Fibroblast of pulmonary artery (primary cell): ENCODE measurements at regions not wholly inside any gene's neighbourhood (a gene's known extent, or its start where the extent isn't known, plus 50 kb on each side); places are given as distances from the start of the nearest gene placed in this dataset.

Source experiments
- DNase-seq: peaks from one replicate; pipeline ENCODE4 v3.0.0-alpha.2; 2010; ENCODE audit warnings: low read depth
- H3K4me3 ChIP-seq: replicated peaks from 2 replicates; pipeline ENCODE4 v1.5.1; 2011; ENCODE audit warnings: low read depth, mild to moderate bottlenecking, control low read depth, low read length, moderate library complexity
- TF ChIP-seq, protein P1 (sequence below): IDR thresholded peaks from 2 replicates; pipeline ENCODE4 v1.5.1; 2011; ENCODE audit warnings: mild to moderate bottlenecking, control low read depth, low read length, inconsistent platforms; ENCODE audit errors: missing control alignments

DNA sequence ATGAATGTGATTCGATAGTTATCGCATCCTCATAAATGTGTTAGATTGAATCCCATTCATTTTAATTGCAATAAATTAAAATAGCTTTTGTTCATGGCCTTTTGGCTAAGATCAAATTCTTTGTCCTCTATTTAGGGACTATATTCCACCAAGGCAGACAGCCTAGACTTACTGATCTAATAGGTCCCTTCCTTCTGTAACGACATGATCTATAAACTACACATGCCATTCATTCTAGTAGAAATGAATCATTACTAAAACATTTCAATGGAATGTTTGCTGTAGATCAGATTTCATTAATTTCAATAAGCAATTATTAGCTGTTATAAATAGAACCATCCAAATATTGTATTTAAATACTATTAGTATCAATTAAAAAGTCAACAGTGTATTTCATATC is 526.6 kb upstream of the KLHL1 start:
- TF ChIP-seq, protein P1, sequence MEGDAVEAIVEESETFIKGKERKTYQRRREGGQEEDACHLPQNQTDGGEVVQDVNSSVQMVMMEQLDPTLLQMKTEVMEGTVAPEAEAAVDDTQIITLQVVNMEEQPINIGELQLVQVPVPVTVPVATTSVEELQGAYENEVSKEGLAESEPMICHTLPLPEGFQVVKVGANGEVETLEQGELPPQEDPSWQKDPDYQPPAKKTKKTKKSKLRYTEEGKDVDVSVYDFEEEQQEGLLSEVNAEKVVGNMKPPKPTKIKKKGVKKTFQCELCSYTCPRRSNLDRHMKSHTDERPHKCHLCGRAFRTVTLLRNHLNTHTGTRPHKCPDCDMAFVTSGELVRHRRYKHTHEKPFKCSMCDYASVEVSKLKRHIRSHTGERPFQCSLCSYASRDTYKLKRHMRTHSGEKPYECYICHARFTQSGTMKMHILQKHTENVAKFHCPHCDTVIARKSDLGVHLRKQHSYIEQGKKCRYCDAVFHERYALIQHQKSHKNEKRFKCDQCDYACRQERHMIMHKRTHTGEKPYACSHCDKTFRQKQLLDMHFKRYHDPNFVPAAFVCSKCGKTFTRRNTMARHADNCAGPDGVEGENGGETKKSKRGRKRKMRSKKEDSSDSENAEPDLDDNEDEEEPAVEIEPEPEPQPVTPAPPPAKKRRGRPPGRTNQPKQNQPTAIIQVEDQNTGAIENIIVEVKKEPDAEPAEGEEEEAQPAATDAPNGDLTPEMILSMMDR: no peak
- H3K4me3 ChIP-seq: no peak overlapping the region
- no peak for DNase-seq

DNA sequence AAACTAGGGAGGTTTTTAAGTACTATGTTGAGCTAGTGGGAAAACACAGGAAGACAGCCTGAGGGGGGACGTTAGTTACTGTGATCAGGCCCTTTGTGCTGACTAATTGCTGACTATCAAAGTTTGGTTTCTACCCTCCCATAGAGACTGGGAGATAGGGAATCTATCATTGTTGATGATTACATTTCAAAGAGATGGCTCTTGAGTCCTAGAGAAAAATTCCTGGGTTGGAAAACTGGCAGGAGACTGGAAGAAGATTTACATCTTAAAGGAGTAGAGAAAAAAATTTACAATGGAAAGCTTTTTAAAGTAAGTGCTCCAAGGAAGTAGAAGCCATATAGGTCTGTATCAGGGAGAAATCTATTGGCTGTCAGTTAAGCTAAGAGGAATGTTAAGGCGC is 522.0 kb upstream of the KLHL1 start:
- DNase-seq: no peak
- H3K4me3 ChIP-seq: no peak overlapping the region
- TF ChIP-seq, protein P1: no peak

DNA sequence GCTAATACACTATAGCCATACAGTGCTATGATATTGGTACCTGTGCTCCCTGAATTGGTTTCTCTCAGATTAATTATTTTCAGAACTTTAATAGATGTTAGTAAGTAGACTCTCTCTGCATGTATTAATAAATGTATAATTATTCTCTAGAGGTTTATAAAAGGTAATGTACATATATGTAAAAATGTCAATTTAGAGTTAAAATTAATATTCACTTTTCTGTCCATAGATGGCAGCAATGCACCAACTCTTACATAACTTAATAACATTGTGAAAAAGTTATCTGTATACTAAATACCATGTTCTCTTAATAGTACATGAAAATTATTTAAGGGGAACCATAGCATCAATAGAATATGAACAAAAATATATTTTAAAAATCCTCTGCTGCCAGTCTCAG is 515.0 kb upstream of the KLHL1 start:
- peak; percentile 36 for DNase-seq
- TF ChIP-seq, protein P1: peak; percentile 33

DNA sequence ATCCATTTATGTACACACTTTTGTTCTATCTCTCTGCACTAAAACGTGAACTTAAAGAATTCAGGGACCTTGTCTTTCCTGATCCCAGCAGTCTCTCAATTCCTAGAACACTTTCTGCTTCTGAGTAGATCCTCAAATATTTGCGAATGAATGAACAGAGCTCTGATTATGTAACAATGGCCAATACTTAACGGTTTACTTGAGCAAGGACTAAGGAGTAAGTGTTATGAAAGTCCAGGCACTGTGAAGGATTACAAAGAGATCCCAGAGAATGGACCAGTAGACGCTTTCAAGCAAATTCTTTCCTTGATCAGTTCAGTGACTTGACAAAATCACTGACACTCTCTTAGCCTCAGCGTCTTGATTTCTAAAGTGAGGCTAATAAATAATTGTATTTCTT is 514.5 kb upstream of the KLHL1 start:
- TF ChIP-seq, protein P1: no peak
- no peak overlapping the region for H3K4me3 ChIP-seq
- no peak for DNase-seq

More for the DNA sequence above, 515.0 kb upstream of the KLHL1 start:
- no peak overlapping the region for H3K4me3 ChIP-seq

DNA sequence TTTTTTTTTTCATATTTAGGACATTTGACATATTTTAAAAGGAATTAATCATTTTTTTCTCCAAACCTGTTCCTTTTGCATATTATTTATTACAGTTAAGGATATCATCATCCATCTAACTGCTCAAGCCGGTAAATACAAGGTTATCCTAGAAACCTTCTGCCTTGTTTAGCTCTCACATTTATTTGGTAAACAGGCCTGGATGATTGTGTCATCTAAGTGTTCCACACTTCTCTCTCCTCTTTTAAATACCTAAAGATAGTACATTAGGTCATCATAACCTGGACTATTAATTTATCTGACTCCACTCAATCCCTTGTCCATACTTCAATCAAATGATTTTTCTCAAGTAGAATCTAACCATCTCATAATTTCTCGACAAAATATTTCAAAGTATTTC is 511.7 kb upstream of the KLHL1 start:
- DNase-seq: no peak
- no peak overlapping the region for H3K4me3 ChIP-seq
- TF ChIP-seq, protein P1: no peak

DNA sequence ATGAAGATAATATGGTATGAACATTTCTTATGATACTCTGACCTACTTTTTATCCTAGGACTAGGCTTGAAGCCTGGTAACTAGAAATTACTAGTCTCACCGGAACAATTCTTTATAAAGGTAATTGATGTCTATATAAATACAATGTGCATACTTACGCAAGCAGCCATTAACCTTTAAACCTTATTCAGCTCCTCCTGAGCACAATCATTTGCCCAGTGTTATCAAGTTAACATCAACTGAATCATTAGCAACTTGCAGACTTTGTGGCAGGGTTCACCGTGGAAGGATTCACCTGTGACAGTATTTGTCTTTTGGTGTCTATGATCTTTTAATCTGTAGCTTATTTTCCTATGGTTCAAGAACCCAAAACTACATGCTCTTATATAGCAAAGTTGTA is 508.6 kb upstream of the KLHL1 start:
- DNase-seq: no peak
- TF ChIP-seq, protein P1: no peak
- no peak overlapping the region for H3K4me3 ChIP-seq

DNA sequence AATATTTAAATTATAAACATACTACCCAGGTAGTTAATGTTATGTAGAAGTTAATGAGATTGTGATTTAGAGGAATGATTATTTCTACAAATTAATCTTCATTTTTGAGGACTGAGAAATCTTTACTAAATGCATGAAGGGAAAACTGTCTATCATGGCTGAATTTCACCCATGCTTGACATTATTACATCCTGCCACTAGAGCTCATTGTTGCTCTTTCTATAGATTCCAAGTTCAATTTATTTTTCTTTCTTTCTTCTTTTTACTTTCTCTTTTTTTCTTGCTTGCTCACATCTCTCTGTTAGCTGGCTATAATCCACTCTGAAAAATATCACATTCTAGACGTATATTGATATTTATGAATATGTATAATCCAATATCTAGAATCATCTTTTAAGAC is 505.0 kb upstream of the KLHL1 start:
- DNase-seq: peak; percentile 4
- TF ChIP-seq, protein P1: no peak
- no peak overlapping the region for H3K4me3 ChIP-seq
